MCF 10A (cell line): ENCODE measurements at regions not wholly inside any gene's neighbourhood (a gene's known extent, or its start where the extent isn't known, plus 50 kb on each side); places are given as distances from the start of the nearest gene placed in this dataset.

Experiments
- BruUV-seq: library from RNA; stranded (reverse); fragments of 400-500 nt; replicated peaks from 2 replicates; lab custom pipeline; 2021; lab: Mats Ljungman, UMichigan
- CTCF ChIA-PET: fragments of 300-600 bp; sonication (Branson Sonifier 250); formaldehyde crosslinking; extraction: SDS; loops from one replicate; lab custom pipeline; 2021; ENCODE audit warnings: antibody characterized with exemption, inconsistent platforms; lab: Yijun Ruan, JAX
- POLR2A ChIA-PET: fragments of 300-600, 350-650 bp; sonication (Branson Sonifier 250); formaldehyde crosslinking; extraction: SDS; loops from one replicate; lab custom pipeline; 2020; ENCODE audit warnings: antibody characterized with exemption, inconsistent platforms; lab: Yijun Ruan, JAX
- DNase-seq: peaks from one replicate; pipeline ENCODE4 v3.0.0-alpha.2; 2018; ENCODE audit not compliant: unreplicated experiment
- H3K27ac Mint-ChIP-seq: one replicate; pipeline ENCODE4 v1.8.0; 2022; ENCODE audit warnings: mild to moderate bottlenecking, low read depth, mixed read lengths; ENCODE audit not compliant: unreplicated experiment
- H3K27me3 Mint-ChIP-seq: one replicate; pipeline ENCODE4 v1.8.0; 2022; ENCODE audit warnings: mixed read lengths; ENCODE audit not compliant: insufficient read depth, unreplicated experiment
- H3K36me3 Mint-ChIP-seq: one replicate; pipeline ENCODE4 v1.8.0; 2022; ENCODE audit warnings: mild to moderate bottlenecking, moderate library complexity, mixed read lengths; ENCODE audit not compliant: insufficient read depth, unreplicated experiment
- H3K4me1 Mint-ChIP-seq: one replicate; pipeline ENCODE4 v1.8.0; 2022; ENCODE audit warnings: mixed read lengths; ENCODE audit not compliant: insufficient read depth, unreplicated experiment
- H3K4me3 Mint-ChIP-seq: one replicate; pipeline ENCODE4 v1.8.0; 2022; ENCODE audit warnings: mild to moderate bottlenecking, moderate library complexity, mixed read lengths; ENCODE audit not compliant: unreplicated experiment
- H3K9me3 Mint-ChIP-seq: one replicate; pipeline ENCODE4 v1.8.0; 2022; ENCODE audit warnings: mixed read lengths; ENCODE audit not compliant: unreplicated experiment
- intact Hi-C: fragments of 100-400 bp; cut with micrococcal nuclease; formaldehyde crosslinking; loops from 2 replicates; pipeline ENCODE4 v1.14.1; 2022
- TF ChIP-seq, protein P1 (sequence below): fragments of 200-600 bp; IDR thresholded peaks from one replicate; pipeline ENCODE4 v1.8.0; 2022; ENCODE audit warnings: antibody characterized with exemption, mild to moderate bottlenecking; ENCODE audit not compliant: unreplicated experiment

DNA sequence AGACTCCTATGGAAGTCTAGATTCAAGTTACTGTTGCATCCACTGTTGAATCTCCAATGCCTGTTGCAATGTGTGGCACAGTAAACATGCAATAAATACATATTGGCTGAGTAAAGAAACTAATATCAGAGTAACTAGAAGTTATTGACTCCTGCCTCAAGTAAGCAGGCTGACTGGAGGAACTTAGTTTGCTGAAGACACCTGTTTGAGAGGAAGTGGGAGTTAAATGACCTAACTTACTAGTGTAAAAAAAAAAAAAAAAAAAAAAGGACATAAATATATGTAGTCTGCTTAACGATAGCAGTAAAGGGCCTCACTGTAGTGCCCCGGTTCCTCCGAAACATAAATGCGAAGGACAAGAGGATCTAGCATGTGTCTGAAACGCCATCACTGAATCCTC, 249.8 kb upstream of the PRDM1 start:
- Mint-ChIP-seq H3K36me3 (no peaks in the 10 kb centered on the region), H3K4me1 (peaks cover 19% of the 10 kb centered on the region), H3K4me3 (no peak overlapping the region), H3K27ac (no peak overlapping the region), H3K9me3 (no peaks in the 10 kb centered on the region), H3K27me3 (no peaks in the 10 kb centered on the region)
- intact Hi-C loops, result no loop called here
- CTCF ChIA-PET, result interaction anchor here (0.6 to 1.5 kb wide), 3 partner anchors 18 to 415 kb away, joined by 3 to 6 read pairs (median 3); no protein-coding TSS in a partner anchor
- TF ChIP-seq, protein P1, sequence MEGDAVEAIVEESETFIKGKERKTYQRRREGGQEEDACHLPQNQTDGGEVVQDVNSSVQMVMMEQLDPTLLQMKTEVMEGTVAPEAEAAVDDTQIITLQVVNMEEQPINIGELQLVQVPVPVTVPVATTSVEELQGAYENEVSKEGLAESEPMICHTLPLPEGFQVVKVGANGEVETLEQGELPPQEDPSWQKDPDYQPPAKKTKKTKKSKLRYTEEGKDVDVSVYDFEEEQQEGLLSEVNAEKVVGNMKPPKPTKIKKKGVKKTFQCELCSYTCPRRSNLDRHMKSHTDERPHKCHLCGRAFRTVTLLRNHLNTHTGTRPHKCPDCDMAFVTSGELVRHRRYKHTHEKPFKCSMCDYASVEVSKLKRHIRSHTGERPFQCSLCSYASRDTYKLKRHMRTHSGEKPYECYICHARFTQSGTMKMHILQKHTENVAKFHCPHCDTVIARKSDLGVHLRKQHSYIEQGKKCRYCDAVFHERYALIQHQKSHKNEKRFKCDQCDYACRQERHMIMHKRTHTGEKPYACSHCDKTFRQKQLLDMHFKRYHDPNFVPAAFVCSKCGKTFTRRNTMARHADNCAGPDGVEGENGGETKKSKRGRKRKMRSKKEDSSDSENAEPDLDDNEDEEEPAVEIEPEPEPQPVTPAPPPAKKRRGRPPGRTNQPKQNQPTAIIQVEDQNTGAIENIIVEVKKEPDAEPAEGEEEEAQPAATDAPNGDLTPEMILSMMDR, result no peak
- no TSS peak for BruUV-seq
- POLR2A ChIA-PET, result no interaction called here
- DNase-seq, result no peak

DNA sequence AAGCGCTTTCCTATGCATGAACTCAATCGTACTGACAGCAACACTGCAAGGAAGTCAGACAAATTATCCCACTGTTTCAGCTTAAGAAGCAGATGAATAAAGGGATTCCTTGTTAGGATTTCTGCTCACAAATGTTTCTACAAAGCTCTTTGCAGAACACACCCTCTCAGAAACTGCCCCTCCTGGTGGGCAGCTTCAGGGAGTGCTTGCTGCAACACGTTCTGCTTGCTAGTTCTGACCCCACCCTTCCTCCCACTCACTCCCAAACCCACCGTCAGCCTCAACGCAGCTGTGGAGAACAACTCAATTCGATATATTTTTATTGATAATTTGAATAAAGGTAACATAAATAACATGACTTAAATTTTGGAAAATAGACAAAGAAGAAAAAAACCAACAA, 250.8 kb upstream of the PRDM1 start:
- ChIA-PET CTCF (interaction anchor here (0.6 to 1.5 kb wide), 4 partner anchors 17 to 329 kb away, joined by 4 to 7 read pairs (median 5); no protein-coding TSS in a partner anchor), POLR2A (interaction anchor here (1.2 kb wide), 1 partner anchor 385 kb away, joined by 4 read pairs; no protein-coding TSS in a partner anchor)
- H3K9me3 Mint-ChIP-seq, result no peaks in the 10 kb centered on the region
- no peaks in the 10 kb centered on the region for H3K36me3 Mint-ChIP-seq
- BruUV-seq, result no TSS peak
- TF ChIP-seq, protein P1, result peak; percentile 15
- H3K4me1 Mint-ChIP-seq, result peaks cover 19% of the 10 kb centered on the region
- DNase-seq, result peak; percentile 56
- no peak overlapping the region for H3K27ac Mint-ChIP-seq
- no peak overlapping the region for H3K4me3 Mint-ChIP-seq
- H3K27me3 Mint-ChIP-seq, result no peaks in the 10 kb centered on the region
- intact Hi-C loops, result no loop called here

DNA sequence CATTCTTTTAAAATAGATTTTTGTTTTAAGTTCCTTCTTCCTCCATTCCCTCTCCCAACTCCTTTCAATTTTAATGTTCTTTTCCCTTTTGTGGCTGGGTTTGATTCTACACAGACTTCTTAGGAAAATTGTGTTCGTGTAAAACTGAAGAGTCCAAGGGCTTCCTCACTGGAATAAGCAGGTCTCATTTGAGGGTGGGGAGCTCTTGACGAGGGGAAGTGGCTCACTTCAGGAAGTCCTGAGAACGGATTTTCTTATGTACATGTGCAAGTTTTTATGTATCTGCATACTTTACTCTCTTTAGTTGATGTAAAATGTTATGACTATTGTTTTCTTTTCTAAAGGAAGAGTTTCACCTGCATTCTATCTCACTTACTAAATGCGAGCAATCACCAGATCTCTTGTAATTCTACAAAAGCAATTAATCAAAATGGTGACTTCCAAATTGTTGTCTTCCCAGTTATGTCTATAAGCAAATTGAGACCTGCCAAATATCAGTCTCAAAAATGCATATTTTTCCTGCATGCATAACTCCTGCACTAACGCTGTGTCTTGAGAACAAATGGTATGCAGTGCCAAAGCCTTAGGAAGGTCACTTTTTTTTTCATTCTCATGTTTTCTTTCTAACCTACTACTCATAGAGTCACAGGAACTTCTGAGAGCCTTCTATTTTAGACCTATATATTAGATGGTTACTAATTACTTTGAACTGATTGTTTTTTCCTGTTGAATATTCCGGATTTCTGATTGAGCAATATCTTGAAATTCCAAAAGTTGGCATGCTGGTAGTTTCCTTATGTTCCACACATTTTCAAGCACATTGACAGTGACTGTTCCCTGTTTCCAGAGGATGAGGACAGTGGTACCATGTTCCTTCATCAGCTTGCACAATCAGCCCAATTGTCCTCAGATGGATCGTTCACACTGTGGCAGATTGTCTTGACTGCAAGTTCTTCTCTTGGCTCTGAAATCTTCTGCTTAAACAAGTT, 251.9 kb upstream of the PRDM1 start:
- TF ChIP-seq, protein P1, result no peak
- intact Hi-C loops, result no loop called here
- Mint-ChIP-seq H3K36me3 (no peaks in the 10 kb centered on the region), H3K9me3 (no peaks in the 10 kb centered on the region), H3K27me3 (no peaks in the 10 kb centered on the region), H3K4me1 (peaks cover 19% of the 10 kb centered on the region), H3K4me3 (no peak overlapping the region), H3K27ac (no peak overlapping the region)
- BruUV-seq, result no TSS peak
- ChIA-PET CTCF (interaction anchor here (0.7 to 0.9 kb wide), 2 partner anchors 27 to 314 kb away, joined by 3 to 4 read pairs; no protein-coding TSS in a partner anchor), POLR2A (no interaction called here)
- no peak for DNase-seq

DNA sequence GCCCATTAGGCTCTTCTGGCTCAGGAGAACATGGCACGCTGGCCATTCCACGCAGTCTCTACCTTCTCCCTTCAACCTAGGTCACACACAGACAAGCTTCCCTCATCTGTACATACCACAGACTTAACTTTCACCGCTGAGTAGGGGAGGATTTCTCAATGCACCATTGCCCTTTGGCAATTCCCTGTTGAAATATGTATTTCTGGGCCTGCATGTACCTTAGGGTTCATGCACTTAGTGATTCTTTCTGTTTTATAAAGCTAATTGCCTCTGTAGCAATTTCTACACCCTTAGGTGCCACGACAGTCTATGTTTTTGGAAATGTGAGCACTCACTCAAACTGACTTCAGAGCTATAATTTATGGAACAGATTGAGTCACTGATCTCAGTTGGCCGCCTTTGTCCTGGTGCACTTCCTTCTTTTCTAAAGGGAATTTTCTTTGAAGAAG, 253.8 kb upstream of the PRDM1 start:
- Mint-ChIP-seq H3K27ac (peak overlapping the region; percentile 81), H3K4me1 (peaks cover 19% of the 10 kb centered on the region), H3K36me3 (no peaks in the 10 kb centered on the region), H3K27me3 (no peaks in the 10 kb centered on the region), H3K9me3 (no peaks in the 10 kb centered on the region), H3K4me3 (no peak overlapping the region)
- ChIA-PET POLR2A (interaction anchor here (0.9 to 1.8 kb wide), 10 partner anchors 12 to 266 kb away, joined by 3 to 11 read pairs (median 4); partner anchors contain the start of gene PRDM1), CTCF (interaction anchor here (0.6 to 0.8 kb wide), 6 partner anchors 8 to 1846 kb away, joined by 3 read pairs; no protein-coding TSS in a partner anchor)
- BruUV-seq, result no TSS peak
- DNase-seq, result peak; percentile 82
- TF ChIP-seq, protein P1, result no peak
- intact Hi-C loops, result no loop called here
